HG03342 (cell line): ENCODE measurements at regions not wholly inside any gene's neighbourhood (a gene's known extent, or its start where the extent isn't known, plus 50 kb on each side); places are given as distances from the start of the nearest gene placed in this dataset.
"Not testable (repeated sequence)": the region's sequence is repeated elsewhere in the genome, so short reads cannot be mapped to it uniquely, and the experiment has no call there.

Source experiments
- ATAC-seq: cut with Tn5 transposase; IDR thresholded peaks from one replicate; pipeline ENCODE4 v1.9.1; 2021; ENCODE audit warnings: mild to moderate bottlenecking, moderate library complexity; ENCODE audit not compliant: unreplicated experiment

GRCh38 chr3:178203650-178204049 lies 332.6 kb upstream of the KCNMB2 start:
- ATAC-seq, result no peak

- no peak for ATAC-seq
Measured at GRCh38 chr3:178205740-178206139, 330.5 kb upstream of the KCNMB2 start.

GRCh38 chr3:178206521-178206920 lies 329.7 kb upstream of the KCNMB2 start:
- ATAC-seq, result no peak

GRCh38 chr3:178207161-178207560 lies 329.1 kb upstream of the KCNMB2 start:
- not testable (repeated sequence) for ATAC-seq

- ATAC-seq, result not testable (repeated sequence)
Measured at GRCh38 chr3:178207627-178208026, 328.6 kb upstream of the KCNMB2 start.

- not testable (repeated sequence) for ATAC-seq
Measured at GRCh38 chr3:178209116-178209515, 327.1 kb upstream of the KCNMB2 start.

GRCh38 chr3:178209618-178210017 lies 326.6 kb upstream of the KCNMB2 start:
- ATAC-seq, result not testable (repeated sequence)

GRCh38 chr3:178211086-178211485 lies 325.1 kb upstream of the KCNMB2 start:
- not testable (repeated sequence) for ATAC-seq

- ATAC-seq, result no peak
Measured at GRCh38 chr3:178217479-178217878, 318.8 kb upstream of the KCNMB2 start.

- no peak for ATAC-seq
Measured at GRCh38 chr3:178218231-178218630, 318.0 kb upstream of the KCNMB2 start.

- not testable (repeated sequence) for ATAC-seq
Measured at GRCh38 chr3:178219661-178220060, 316.6 kb upstream of the KCNMB2 start.

GRCh38 chr3:178223876-178224275 lies 312.4 kb upstream of the KCNMB2 start:
- no peak for ATAC-seq

GRCh38 chr3:178226094-178226493 lies 310.1 kb upstream of the KCNMB2 start:
- ATAC-seq, result no peak

- ATAC-seq, result no peak
Measured at GRCh38 chr3:178231645-178232044, 304.6 kb upstream of the KCNMB2 start.

- no peak for ATAC-seq
Measured at GRCh38 chr3:178233371-178234071, 302.7 kb upstream of the KCNMB2 start.

- no peak for ATAC-seq
Measured at GRCh38 chr3:178236555-178237277, 299.5 kb upstream of the KCNMB2 start.

GRCh38 chr3:178238179-178238578 lies 298.1 kb upstream of the KCNMB2 start:
- no peak for ATAC-seq

GRCh38 chr3:178244733-178245709 lies 291.2 kb upstream of the KCNMB2 start:
- no peak for ATAC-seq

GRCh38 chr3:178246004-178246403 lies 290.2 kb upstream of the KCNMB2 start:
- no peak for ATAC-seq

GRCh38 chr3:178255315-178255714 lies 280.9 kb upstream of the KCNMB2 start:
- ATAC-seq, result no peak

- ATAC-seq, result no peak
Measured at GRCh38 chr3:178257491-178257890, 278.7 kb upstream of the KCNMB2 start.
